CMK (cell line): ENCODE measurements at regions not wholly inside any gene's neighbourhood (a gene's known extent, or its start where the extent isn't known, plus 50 kb on each side); places are given as distances from the start of the nearest gene placed in this dataset.

Experiments
- DNase-seq: peaks from one replicate; pipeline ENCODE4 v3.0.0-alpha.2; 2010; ENCODE audit warnings: low read depth

GRCh38 chr2:207236156-207236935, 70.6 kb upstream of the KLF7 start:
- no peak for DNase-seq

GRCh38 chr2:207238831-207239701, 73.3 kb upstream of the KLF7 start:
- DNase-seq, result no peak

- DNase-seq, result no peak
These were observed 74.2 kb upstream of the KLF7 start for GRCh38 chr2:207239754-207240494.

DNA sequence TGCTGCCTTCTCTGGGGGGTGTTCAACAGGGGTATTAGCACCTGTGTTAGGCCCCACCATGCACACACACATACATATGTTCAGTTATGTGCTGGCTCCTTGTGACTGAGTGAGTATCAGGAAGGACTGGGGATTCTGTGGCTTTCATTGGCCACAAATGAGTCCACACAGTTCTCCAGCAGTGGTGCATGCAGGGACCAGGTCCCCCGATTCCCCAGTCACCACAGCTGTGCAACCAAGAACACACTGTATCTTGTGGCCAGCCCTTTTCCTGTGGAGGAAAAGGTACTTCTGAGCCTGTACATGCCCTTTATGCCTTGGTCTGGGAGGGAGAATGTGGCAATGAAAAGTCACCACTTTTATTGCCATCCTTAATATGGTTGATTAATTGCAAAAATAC, 74.9 kb upstream of the KLF7 start:
- no peak for DNase-seq

DNA sequence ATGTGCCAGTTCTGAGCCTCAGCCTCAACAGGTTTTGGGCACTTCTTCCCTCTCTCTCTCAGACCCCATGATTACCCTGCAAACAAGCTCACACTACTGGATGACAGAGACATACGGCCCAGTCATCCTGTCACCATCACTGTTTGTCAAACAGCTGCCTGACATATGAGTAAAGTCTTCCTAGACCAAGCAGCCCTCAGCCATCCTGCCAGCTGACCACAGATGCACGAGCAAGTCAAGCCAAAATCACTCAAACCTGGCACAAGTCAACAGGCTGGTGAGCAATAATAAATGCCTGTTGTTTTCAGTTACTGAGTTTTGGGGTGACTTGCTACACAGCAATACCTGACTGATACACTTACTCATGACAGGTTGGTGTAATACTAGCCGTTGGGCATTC, 75.5 kb upstream of the KLF7 start:
- no peak for DNase-seq

- DNase-seq, result no peak
These were observed 77.9 kb upstream of the KLF7 start for GRCh38 chr2:207243601-207244000.

GRCh38 chr2:207244971-207245925, 79.5 kb upstream of the KLF7 start:
- DNase-seq, result no peak

DNA sequence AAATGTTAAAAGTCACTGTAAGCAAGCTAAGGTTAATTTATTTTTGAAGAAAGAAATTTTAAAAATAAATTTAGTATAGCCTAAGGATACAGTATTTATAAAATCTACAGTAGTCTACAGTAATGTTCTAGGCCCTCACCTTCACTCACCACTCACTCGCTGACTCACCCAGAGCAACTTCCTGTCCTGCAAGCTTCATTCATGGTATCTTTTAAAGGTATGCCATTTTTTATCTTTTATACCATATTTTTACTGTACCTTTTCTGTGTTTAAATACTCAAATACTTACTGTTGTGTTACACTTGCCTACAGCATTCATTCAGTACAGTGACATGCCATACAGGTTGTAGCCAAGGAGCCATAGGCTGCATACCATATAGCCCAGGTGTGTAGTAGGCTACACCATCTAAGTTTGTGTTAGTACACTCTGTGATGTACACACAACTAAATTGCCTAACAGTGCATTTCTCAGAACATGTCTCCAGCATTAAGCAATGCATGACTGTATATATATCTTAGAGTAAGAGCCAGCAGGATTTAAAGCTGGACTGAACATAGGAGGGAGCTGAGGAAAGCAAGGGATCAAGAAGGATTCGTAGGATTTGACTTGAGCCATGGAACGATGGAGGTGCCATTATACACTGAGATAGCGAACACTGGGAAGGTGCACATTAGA, 83.1 kb upstream of the KLF7 start:
- no peak for DNase-seq

GRCh38 chr2:207251022-207251421, 85.3 kb upstream of the KLF7 start:
- no peak for DNase-seq

GRCh38 chr2:207251573-207252192, 85.9 kb upstream of the KLF7 start:
- DNase-seq, result no peak

DNA sequence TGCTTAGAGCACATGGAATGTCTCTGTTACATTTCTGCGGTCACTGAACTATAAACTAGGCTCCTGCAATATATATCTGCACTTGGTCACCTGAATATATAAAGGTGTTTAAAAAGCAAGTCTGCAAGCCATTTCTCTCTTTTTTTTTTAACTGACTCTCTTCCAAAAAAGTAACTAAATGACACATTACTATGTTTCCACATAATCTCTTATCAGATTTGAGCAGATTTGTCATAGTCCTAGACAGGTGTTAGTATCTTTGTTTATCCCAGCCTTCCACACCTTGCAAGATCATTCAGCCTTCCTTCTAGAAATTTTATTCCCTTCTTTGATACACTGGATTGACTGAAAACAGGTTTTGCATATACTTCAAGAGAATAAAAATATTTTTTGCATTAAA, 86.7 kb upstream of the KLF7 start:
- no peak for DNase-seq

DNA sequence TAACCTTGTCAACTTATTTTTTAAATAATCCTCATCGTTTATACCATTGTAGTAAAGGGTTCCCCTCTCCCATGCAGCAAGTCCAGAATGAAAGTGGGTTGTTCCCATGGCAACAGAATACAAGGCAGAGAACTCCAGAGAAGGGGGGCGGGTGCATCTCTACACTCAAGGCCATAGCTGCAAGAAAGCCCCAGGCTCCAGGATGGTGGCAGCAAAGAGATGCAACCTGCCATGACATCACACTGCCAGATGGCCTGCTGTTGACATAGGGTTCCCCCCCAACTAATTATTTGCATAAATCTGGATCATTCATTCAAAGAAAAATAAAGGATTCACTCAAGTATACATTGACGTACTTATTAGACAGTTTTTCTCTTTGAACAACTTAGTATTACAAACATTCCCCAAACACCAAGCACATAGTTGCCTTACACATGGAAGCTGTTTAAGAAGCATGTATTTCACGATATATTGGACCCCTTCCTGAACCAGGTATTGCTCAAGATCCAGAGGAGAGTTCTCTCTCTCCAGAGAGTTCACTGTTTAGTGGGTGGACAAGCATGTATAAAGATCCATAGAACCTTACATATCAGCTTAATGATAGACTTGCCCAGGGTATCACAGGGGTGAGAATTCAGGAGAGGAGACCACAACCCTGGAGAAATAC, 87.4 kb upstream of the KLF7 start:
- DNase-seq, result no peak

GRCh38 chr2:207253666-207254345, 88.1 kb upstream of the KLF7 start:
- no peak for DNase-seq

GRCh38 chr2:207254591-207255464, 89.1 kb upstream of the KLF7 start:
- DNase-seq, result no peak

GRCh38 chr2:207255565-207256470, 90.1 kb upstream of the KLF7 start:
- no peak for DNase-seq

DNA sequence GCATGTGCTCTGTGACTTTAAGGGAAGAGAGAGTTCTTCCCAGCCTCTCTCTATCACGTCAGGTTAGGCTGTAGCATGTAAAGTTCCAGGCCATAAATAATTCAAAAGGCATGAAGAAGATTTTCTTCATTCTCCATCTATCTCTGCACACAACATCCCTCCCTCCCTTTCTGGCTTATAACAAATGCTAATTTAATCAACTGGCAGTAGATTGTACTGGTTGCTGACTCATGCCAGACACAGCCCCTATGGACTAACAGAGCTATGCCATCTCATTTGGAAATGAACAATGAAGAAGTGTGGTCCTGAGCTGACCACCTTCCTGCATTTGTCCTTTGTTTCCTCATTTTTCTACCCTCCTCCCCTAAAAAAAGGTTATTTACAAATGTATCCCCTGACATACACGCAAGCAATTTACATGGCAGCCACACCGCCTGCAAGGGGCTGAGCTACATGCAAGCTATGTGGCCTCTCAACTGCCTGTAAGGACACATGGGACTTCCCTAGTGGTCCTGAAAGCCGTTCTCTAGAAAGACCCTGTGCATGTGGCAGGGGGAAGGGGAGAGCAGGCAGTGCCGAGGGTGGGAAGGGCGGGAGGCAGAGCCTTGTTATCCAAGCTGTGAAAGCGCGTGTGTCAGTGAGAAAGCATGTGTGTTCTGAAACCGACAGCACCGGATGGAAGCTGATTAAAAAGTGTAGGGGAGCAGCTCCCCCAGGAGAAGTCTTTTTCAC, 90.9 kb upstream of the KLF7 start:
- no peak for DNase-seq
